ENCODE measurements at regions not wholly inside any gene's neighbourhood (a gene's known extent, or its start where the extent isn't known, plus 50 kb on each side); places are given as distances from the start of the nearest gene placed in this dataset.

DNA sequence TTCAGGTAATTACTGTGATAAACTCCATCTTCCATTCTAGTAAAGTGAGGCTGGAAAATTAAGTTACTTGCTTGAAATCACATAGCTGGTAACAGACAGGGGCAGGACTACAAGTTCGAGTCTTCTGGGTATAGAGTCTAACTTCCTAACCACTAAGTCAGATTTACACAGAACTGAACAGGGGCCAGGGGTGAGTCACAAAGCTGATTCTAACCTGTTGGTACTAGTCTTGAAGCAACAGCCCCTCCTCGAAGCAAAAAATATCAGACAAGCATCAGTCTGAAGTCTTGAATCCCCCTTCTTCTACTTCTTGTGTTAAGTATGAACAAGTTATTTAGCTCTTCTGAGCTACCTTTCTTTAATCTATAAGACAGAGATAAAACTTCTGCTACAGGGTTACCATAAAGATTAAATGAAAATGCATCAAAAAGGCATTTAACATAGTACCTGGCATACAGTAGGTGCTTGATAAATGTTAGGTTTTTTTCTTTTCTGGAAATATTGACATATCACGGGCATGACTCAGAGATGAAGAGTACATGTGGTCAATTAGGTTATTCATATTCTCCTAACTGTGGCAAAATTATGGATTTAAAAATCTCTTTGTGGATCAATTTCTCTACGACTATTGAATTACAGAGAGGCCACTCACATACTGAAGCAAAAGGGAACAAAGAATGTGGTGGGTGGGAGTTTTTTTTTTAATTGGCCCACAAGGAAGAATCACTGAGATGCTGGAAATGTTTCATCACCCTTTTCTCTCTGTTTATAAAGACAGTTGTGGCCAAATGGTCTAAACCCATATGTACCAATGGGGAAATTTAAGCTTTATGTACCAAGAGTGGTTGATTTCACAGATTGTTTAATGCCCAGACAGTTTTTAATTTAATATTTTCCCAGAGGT is 266.9 kb upstream of the DYNLRB2 start:
- TF ChIP-seq, protein P1, sequence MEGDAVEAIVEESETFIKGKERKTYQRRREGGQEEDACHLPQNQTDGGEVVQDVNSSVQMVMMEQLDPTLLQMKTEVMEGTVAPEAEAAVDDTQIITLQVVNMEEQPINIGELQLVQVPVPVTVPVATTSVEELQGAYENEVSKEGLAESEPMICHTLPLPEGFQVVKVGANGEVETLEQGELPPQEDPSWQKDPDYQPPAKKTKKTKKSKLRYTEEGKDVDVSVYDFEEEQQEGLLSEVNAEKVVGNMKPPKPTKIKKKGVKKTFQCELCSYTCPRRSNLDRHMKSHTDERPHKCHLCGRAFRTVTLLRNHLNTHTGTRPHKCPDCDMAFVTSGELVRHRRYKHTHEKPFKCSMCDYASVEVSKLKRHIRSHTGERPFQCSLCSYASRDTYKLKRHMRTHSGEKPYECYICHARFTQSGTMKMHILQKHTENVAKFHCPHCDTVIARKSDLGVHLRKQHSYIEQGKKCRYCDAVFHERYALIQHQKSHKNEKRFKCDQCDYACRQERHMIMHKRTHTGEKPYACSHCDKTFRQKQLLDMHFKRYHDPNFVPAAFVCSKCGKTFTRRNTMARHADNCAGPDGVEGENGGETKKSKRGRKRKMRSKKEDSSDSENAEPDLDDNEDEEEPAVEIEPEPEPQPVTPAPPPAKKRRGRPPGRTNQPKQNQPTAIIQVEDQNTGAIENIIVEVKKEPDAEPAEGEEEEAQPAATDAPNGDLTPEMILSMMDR (conservative IDR thresholded peaks at IDR 0.05), result no peak
- no peak for TF ChIP-seq ZFX (IDR thresholded peaks at IDR 0.05)

Data from C4-2B (cell line).